ENCODE measurements at regions not wholly inside any gene's neighbourhood (a gene's known extent, or its start where the extent isn't known, plus 50 kb on each side); places are given as distances from the start of the nearest gene placed in this dataset.

GRCh38 chr5:3195994-3196393, 399.6 kb upstream of the IRX1 start:
- DNase-seq (ENCODE audit: low read depth, low spot score) = no peak
- no peak overlapping the region for H3K4me3 ChIP-seq (ENCODE audit: low read depth, low read length)
- in situ Hi-C loops (cut with HindIII; ENCODE audit: low sequenced_read_pairs) = no loop called here
- no peak for TF ChIP-seq CTCF (IDR thresholded peaks at IDR 0.05; ENCODE audit: low read depth, low read length)

- no peak overlapping the region for H3K4me3 ChIP-seq (ENCODE audit: low read depth, low read length)
- in situ Hi-C loops (cut with HindIII; ENCODE audit: low sequenced_read_pairs) = no loop called here
- no peak for TF ChIP-seq CTCF (IDR thresholded peaks at IDR 0.05; ENCODE audit: low read depth, low read length)
- no peak for DNase-seq (ENCODE audit: low read depth, low spot score)
These were observed 400.9 kb upstream of the IRX1 start for GRCh38 chr5:3194684-3195083.

- TF ChIP-seq CTCF (IDR thresholded peaks at IDR 0.05; ENCODE audit: low read depth, low read length) = no peak
- no peak for DNase-seq (ENCODE audit: low read depth, low spot score)
- in situ Hi-C loops (cut with HindIII; ENCODE audit: low sequenced_read_pairs) = no loop called here
- no peak overlapping the region for H3K4me3 ChIP-seq (ENCODE audit: low read depth, low read length)
These were observed 401.4 kb upstream of the IRX1 start for GRCh38 chr5:3194271-3194670.

GRCh38 chr5:3191585-3191984, 404.0 kb upstream of the IRX1 start:
- no peak for TF ChIP-seq CTCF (IDR thresholded peaks at IDR 0.05; ENCODE audit: low read depth, low read length)
- H3K4me3 ChIP-seq (ENCODE audit: low read depth, low read length) = no peak overlapping the region
- in situ Hi-C loops (cut with HindIII; ENCODE audit: low sequenced_read_pairs) = no loop called here

GRCh38 chr5:3190930-3191329, 404.7 kb upstream of the IRX1 start:
- H3K4me3 ChIP-seq (ENCODE audit: low read depth, low read length) = no peak overlapping the region
- no peak for TF ChIP-seq CTCF (IDR thresholded peaks at IDR 0.05; ENCODE audit: low read depth, low read length)
- no peak for DNase-seq (ENCODE audit: low read depth, low spot score)
- in situ Hi-C loops (cut with HindIII; ENCODE audit: low sequenced_read_pairs) = no loop called here

More at GRCh38 chr5:3191585-3191984, 404.0 kb upstream of the IRX1 start:
- DNase-seq (ENCODE audit: low read depth, low spot score) = no peak

GRCh38 chr5:3190433-3190832, 405.2 kb upstream of the IRX1 start:
- in situ Hi-C loops (cut with HindIII; ENCODE audit: low sequenced_read_pairs) = no loop called here
- H3K4me3 ChIP-seq (ENCODE audit: low read depth, low read length) = no peak overlapping the region
- no peak for TF ChIP-seq CTCF (IDR thresholded peaks at IDR 0.05; ENCODE audit: low read depth, low read length)
- DNase-seq (ENCODE audit: low read depth, low spot score) = no peak

Data from astrocyte of the spinal cord (primary cell).